ENCODE measurements at regions not wholly inside any gene's neighbourhood (a gene's known extent, or its start where the extent isn't known, plus 50 kb on each side); places are given as distances from the start of the nearest gene placed in this dataset.

GRCh38 chr6:55963301-55963700 lies 87.9 kb upstream of the BMP5 start:
- TF ChIP-seq, protein P1, sequence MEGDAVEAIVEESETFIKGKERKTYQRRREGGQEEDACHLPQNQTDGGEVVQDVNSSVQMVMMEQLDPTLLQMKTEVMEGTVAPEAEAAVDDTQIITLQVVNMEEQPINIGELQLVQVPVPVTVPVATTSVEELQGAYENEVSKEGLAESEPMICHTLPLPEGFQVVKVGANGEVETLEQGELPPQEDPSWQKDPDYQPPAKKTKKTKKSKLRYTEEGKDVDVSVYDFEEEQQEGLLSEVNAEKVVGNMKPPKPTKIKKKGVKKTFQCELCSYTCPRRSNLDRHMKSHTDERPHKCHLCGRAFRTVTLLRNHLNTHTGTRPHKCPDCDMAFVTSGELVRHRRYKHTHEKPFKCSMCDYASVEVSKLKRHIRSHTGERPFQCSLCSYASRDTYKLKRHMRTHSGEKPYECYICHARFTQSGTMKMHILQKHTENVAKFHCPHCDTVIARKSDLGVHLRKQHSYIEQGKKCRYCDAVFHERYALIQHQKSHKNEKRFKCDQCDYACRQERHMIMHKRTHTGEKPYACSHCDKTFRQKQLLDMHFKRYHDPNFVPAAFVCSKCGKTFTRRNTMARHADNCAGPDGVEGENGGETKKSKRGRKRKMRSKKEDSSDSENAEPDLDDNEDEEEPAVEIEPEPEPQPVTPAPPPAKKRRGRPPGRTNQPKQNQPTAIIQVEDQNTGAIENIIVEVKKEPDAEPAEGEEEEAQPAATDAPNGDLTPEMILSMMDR (IDR thresholded peaks at IDR 0.05), result no peak
- no peak for TF ChIP-seq POLR2A (IDR thresholded peaks at IDR 0.05)

All from thyroid gland (tissue), 4 donors.